Activated T-cell treated with anti-CD3 and anti-CD28 coated beads, Interleukin-2, amount 50 U/mL, for 24 hours (primary cell): ENCODE measurements at regions not wholly inside any gene's neighbourhood (a gene's known extent, or its start where the extent isn't known, plus 50 kb on each side); places are given as distances from the start of the nearest gene placed in this dataset.

ENCODE experiments used
- DNase-seq: peaks from one replicate; pipeline ENCODE4 v3.0.0-alpha.2; 2020
- H3K27ac Mint-ChIP-seq: 2 replicates; pipeline ENCODE4 v1.8.0; 2020; ENCODE audit warnings: mild to moderate bottlenecking, mixed read lengths
- H3K27me3 Mint-ChIP-seq: 2 replicates; pipeline ENCODE4 v1.8.0; 2020; ENCODE audit warnings: mixed read lengths
- H3K36me3 Mint-ChIP-seq: 2 replicates; pipeline ENCODE4 v1.8.0; 2020; ENCODE audit warnings: low read depth, mixed read lengths
- H3K4me1 Mint-ChIP-seq: 2 replicates; pipeline ENCODE4 v1.8.0; 2020; ENCODE audit warnings: low read depth, mixed read lengths
- H3K4me3 Mint-ChIP-seq: 2 replicates; pipeline ENCODE4 v1.8.0; 2020; ENCODE audit warnings: mild to moderate bottlenecking, moderate library complexity, mixed read lengths
- H3K9me3 Mint-ChIP-seq: 2 replicates; pipeline ENCODE4 v1.8.0; 2020; ENCODE audit warnings: mixed read lengths

DNA sequence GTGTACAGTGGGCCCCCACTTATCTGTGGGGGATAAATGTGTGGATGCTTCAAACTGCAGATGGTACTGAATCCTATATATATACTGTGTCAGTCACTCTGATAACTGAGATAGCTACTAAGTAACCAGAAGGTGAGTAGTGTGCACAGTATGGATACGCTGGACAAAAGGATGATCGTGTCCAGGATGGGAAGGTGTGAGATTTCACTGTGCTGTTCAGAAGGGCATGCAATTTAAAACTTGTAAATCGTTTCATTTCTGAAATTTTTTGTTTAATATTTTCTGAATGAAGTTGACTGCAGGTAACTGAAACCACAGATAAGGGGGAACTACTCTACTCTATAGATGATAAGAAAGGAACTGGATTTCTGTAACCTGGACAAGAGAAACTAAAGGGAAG is 52.1 kb upstream of the SESN3 start:
- Mint-ChIP-seq H3K27me3 (no peaks in the 10 kb centered on the region), H3K4me3 (no peak overlapping the region), H3K27ac (no peak overlapping the region), H3K36me3 (no peaks in the 10 kb centered on the region), H3K4me1 (peaks cover 11% of the 10 kb centered on the region), H3K9me3 (no peaks in the 10 kb centered on the region)
- no peak for DNase-seq

DNA sequence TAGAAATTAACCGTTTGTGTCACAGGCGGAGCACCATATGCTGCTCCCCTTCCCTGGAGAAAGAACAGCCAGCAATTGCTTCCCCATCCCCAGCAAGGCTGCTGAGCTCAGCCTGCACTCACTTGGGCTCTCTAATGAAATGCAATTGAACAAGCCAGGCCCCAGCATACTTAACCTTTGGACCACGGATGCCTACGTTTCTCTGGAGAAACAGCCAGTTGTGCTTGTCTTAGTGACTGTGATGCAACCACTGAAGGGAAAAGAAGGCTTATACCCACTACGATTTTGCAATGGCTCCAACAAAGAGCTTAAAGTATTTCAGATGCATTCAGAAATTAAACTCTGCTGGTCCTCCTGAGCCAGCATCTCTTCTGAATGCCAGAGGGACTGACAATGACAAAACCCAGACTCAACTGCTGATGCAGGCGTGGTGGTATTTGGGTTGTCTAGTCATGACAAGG is 51.3 kb upstream of the SESN3 start:
- Mint-ChIP-seq H3K36me3 (no peaks in the 10 kb centered on the region), H3K27me3 (no peaks in the 10 kb centered on the region), H3K27ac (no peak overlapping the region), H3K9me3 (no peaks in the 10 kb centered on the region), H3K4me1 (peaks cover 11% of the 10 kb centered on the region), H3K4me3 (no peak overlapping the region)
- DNase-seq, result no peak
